Thyroid gland (tissue), 4 donors: ENCODE measurements at regions not wholly inside any gene's neighbourhood (a gene's known extent, or its start where the extent isn't known, plus 50 kb on each side); places are given as distances from the start of the nearest gene placed in this dataset.

Experiments used
- CTCF ChIP-seq, 6 experiments: fragments of 200-600 bp in 3 of 6; fragments of 450-650 bp in 3 of 6; sonication (generic) in 3 of 6; IDR thresholded peaks; one replicate each; pipeline ENCODE4 v1.5.1; 2016 to 2019; ENCODE audit warnings: antibody characterized with exemption in 6 of 6, mild to moderate bottlenecking in 2 of 6, inconsistent platforms in 1 of 6, moderate library complexity in 1 of 6
- POLR2A ChIP-seq, 2 donors: fragments of 450-650 bp; IDR thresholded peaks; one replicate each; pipeline ENCODE4 v1.6.1; 2017; ENCODE audit warnings: antibody characterized with exemption in 2 of 2, mild to moderate bottlenecking in 2 of 2, moderate library complexity in 1 of 2

- TF ChIP-seq POLR2A (IDR thresholded peaks at IDR 0.05) (no peak), CTCF (IDR thresholded peaks at IDR 0.05) (no peak)
These were observed 52.0 kb upstream of the LRIG1 start for GRCh38 chr3:66552846-66553245.
